IMR-90 (cell line): ENCODE measurements at regions not wholly inside any gene's neighbourhood (a gene's known extent, or its start where the extent isn't known, plus 50 kb on each side); places are given as distances from the start of the nearest gene placed in this dataset.

Experiments used
- FOS ChIP-seq: fragments of 150-350 bp; IDR thresholded peaks from 2 replicates; pipeline ENCODE4 v1.6.1; 2016; ENCODE audit warnings: low read depth, low read length
- POLR2A ChIP-seq: IDR thresholded peaks from 2 replicates; pipeline ENCODE4 v1.6.1; 2012; ENCODE audit warnings: mild to moderate bottlenecking, low read depth, low read length
- RAD21 ChIP-seq: IDR thresholded peaks from 2 replicates; pipeline ENCODE4 v1.6.1; 2012; ENCODE audit warnings: low read length, improper control_type of control experiment
- RFX5 ChIP-seq: IDR thresholded peaks from 2 replicates; pipeline ENCODE4 v1.8.0; 2012; ENCODE audit warnings: low read depth, mild to moderate bottlenecking, low read length, moderate library complexity
- SMC3 ChIP-seq: fragments of 150-350 bp; IDR thresholded peaks from 2 replicates; pipeline ENCODE4 v1.6.1; 2016; ENCODE audit warnings: low read depth, mild to moderate bottlenecking, antibody characterized with exemption, low read length, moderate library complexity
- TF ChIP-seq, protein P1 (sequence below): fragments of 150-350 bp; IDR thresholded peaks from 2 replicates; pipeline ENCODE4 v1.6.1; 2017; ENCODE audit warnings: mild to moderate bottlenecking, antibody characterized with exemption, low read length, low read depth
- TF ChIP-seq, protein P2 (sequence below): conservative IDR thresholded peaks from 2 replicates; pipeline ENCODE4 v1.5.1; 2012; ENCODE audit warnings: mild to moderate bottlenecking, low read depth, low read length, improper control_type of control experiment

DNA sequence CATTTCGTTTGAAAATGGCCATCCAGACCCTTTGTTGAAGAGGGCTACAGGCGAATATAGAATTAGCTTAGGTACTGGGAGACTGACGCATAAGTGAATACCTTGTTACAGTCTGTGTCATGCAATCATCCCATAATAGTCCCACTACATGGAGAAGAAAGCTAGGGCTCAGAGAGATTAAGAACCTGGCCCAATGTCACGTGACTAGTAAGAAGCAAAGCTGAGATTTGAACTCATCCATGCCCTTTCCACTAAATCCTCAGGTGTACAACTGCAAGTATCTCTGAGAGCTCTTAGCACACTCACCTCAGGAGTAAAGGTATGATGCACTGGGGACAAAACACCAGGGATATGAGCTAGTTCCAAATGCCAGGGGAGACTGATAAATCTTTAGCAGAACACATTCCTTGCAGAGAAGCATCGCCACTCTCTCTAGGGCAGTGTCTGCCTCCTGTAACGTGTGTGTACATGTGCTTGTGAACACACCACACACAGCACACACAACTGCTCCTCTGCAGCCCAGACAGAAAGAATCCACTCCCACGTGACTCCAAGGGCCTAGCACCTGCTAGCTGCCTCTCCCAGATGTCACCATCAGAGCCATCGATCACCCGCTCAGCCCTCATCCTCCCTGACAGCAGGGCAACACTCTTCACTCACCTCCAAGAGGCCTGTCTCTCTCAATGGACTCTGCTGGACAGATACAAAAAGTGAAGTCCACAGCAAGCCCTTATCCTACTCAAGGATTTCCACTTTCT is 402.8 kb downstream of the NXPE2 start:
- TF ChIP-seq POLR2A (no peak), RAD21 (no peak), FOS (no peak), SMC3 (no peak), RFX5 (no peak)
- TF ChIP-seq, protein P1, sequence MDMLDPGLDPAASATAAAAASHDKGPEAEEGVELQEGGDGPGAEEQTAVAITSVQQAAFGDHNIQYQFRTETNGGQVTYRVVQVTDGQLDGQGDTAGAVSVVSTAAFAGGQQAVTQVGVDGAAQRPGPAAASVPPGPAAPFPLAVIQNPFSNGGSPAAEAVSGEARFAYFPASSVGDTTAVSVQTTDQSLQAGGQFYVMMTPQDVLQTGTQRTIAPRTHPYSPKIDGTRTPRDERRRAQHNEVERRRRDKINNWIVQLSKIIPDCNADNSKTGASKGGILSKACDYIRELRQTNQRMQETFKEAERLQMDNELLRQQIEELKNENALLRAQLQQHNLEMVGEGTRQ, result no peak
- TF ChIP-seq, protein P2, sequence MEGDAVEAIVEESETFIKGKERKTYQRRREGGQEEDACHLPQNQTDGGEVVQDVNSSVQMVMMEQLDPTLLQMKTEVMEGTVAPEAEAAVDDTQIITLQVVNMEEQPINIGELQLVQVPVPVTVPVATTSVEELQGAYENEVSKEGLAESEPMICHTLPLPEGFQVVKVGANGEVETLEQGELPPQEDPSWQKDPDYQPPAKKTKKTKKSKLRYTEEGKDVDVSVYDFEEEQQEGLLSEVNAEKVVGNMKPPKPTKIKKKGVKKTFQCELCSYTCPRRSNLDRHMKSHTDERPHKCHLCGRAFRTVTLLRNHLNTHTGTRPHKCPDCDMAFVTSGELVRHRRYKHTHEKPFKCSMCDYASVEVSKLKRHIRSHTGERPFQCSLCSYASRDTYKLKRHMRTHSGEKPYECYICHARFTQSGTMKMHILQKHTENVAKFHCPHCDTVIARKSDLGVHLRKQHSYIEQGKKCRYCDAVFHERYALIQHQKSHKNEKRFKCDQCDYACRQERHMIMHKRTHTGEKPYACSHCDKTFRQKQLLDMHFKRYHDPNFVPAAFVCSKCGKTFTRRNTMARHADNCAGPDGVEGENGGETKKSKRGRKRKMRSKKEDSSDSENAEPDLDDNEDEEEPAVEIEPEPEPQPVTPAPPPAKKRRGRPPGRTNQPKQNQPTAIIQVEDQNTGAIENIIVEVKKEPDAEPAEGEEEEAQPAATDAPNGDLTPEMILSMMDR, result no peak
